BJ (cell line): ENCODE measurements at regions not wholly inside any gene's neighbourhood (a gene's known extent, or its start where the extent isn't known, plus 50 kb on each side); places are given as distances from the start of the nearest gene placed in this dataset.

Experiments
- CTCF ChIA-PET: fragments of 350-600 bp; formaldehyde crosslinking; extraction: SDS; loops from one replicate; lab custom pipeline; 2021; ENCODE audit warnings: antibody characterized with exemption, inconsistent platforms; lab: Yijun Ruan, JAX
- POLR2A ChIA-PET: fragments of 300-600 bp; sonication (Branson Sonifier 250); formaldehyde crosslinking; extraction: SDS; loops from one replicate; lab custom pipeline; 2021; ENCODE audit warnings: antibody characterized with exemption; lab: Charles Lee
- DNase-seq: peaks from one replicate; pipeline ENCODE4 v3.0.0-alpha.2; 2011; ENCODE audit warnings: low read depth
- H3K27me3 ChIP-seq: 2 replicates; pipeline ENCODE4 v1.6.0; 2011; ENCODE audit warnings: low read length; ENCODE audit not compliant: control insufficient read depth, insufficient read depth
- H3K36me3 ChIP-seq: 2 replicates; pipeline ENCODE4 v1.5.1; 2011; ENCODE audit warnings: low read length; ENCODE audit not compliant: control insufficient read depth, insufficient read depth
- H3K4me3 ChIP-seq: 2 replicates; pipeline ENCODE4 v1.5.1; 2011; ENCODE audit warnings: low read depth, mild to moderate bottlenecking, control low read depth, low read length
- CTCF ChIP-seq: IDR thresholded peaks from 2 replicates; pipeline ENCODE4 v1.5.1; 2011; ENCODE audit warnings: low read depth, mild to moderate bottlenecking, control low read depth, inconsistent platforms, low read length, moderate library complexity; ENCODE audit not compliant: insufficient read depth

DNA sequence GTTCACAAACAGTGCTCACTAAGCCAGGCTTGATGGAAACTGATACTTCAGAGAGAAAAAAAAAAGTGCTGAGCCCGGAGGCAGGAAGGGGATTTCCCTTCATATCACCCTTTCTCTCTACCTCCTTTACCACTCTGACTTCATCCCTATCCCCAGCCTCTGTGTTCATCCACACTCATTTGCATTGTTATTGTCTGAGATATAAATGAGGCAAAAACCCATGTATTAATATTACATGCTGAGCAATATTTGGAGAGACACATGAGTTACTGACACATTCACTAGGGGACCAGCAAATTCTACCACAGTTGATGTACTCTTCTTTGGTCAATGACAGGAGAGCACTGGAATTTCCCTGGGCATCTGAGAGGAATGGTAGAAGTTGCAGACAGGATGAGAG lies 175.8 kb downstream of the TNFSF18 start:
- DNase-seq = no peak
- H3K4me3 ChIP-seq = no peak overlapping the region
- POLR2A ChIA-PET = no interaction called here
- no peaks in the 10 kb centered on the region for H3K27me3 ChIP-seq
- no peaks in the 10 kb centered on the region for H3K36me3 ChIP-seq
- TF ChIP-seq CTCF = no peak
- CTCF ChIA-PET = no interaction called here

DNA sequence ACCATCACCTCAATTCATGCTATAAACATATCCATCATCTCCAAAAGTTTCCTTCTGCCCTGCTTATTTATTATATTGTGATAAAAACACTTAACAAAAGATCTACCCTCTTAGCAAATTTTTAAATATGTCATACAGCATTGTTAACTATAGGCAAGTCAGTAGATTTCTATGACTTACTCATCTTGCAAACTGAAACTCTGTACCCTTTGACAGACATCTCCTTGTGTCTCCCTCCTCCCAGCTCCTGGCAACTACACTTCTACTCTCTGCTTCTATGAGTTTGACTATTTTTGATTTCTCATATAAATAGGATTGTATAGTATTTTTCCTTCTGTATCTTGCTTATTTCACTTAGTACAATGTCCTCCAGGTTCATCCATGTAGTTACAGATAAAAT lies 174.8 kb downstream of the TNFSF18 start:
- POLR2A ChIA-PET = no interaction called here
- no peak for DNase-seq
- CTCF ChIA-PET = interaction anchor here (1.3 kb wide), 1 partner anchor 12 kb away, joined by 3 read pairs; no protein-coding TSS in a partner anchor
- TF ChIP-seq CTCF = no peak
- H3K4me3 ChIP-seq = no peak overlapping the region
- H3K36me3 ChIP-seq = no peaks in the 10 kb centered on the region
- no peaks in the 10 kb centered on the region for H3K27me3 ChIP-seq

DNA sequence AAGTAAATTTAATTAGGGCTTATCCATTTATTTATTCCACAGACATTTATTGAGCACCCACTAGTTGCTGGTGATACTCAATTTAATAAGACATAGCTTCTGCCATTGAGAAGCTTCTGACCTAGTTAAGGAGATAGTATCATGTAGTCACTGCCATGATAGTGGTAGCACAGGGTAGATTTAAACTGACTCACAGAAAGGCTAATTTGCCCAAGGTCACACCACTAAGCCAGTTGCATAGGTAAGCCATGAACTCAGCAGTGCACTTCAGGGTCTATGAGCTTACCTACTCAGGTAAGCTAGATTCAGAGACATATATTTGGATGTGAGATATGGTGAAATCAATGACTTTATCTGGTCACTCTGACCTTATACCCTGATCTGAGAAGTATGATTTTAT lies 168.4 kb downstream of the TNFSF18 start:
- no peak for TF ChIP-seq CTCF
- Histone ChIP-seq H3K27me3 (no peaks in the 10 kb centered on the region), H3K4me3 (no peak overlapping the region), H3K36me3 (no peaks in the 10 kb centered on the region)
- no peak for DNase-seq
- ChIA-PET POLR2A (no interaction called here), CTCF (interaction anchor here (0.6 to 1.3 kb wide), 4 partner anchors 10 to 414 kb away, joined by 3 to 4 read pairs (median 3); no protein-coding TSS in a partner anchor)

- no peak for DNase-seq
- Histone ChIP-seq H3K4me3 (no peak overlapping the region), H3K36me3 (no peaks in the 10 kb centered on the region), H3K27me3 (no peaks in the 10 kb centered on the region)
- CTCF ChIA-PET = interaction anchor here (0.6 to 1.3 kb wide), 4 partner anchors 10 to 138 kb away, joined by 3 to 5 read pairs (median 4); no protein-coding TSS in a partner anchor
- TF ChIP-seq CTCF = no peak
- POLR2A ChIA-PET = no interaction called here
Measured at GRCh38 chr1:172882791-172883386, 167.9 kb downstream of the TNFSF18 start.

GRCh38 chr1:172883387-172883791 lies 167.4 kb downstream of the TNFSF18 start:
- no peak overlapping the region for H3K4me3 ChIP-seq
- no peak for TF ChIP-seq CTCF
- POLR2A ChIA-PET = no interaction called here
- no peaks in the 10 kb centered on the region for H3K27me3 ChIP-seq
- no peaks in the 10 kb centered on the region for H3K36me3 ChIP-seq
- CTCF ChIA-PET = interaction anchor here (1.1 to 1.3 kb wide), 2 partner anchors 11 to 138 kb away, joined by 4 to 5 read pairs; no protein-coding TSS in a partner anchor
- no peak for DNase-seq
